ENCODE measurements at regions not wholly inside any gene's neighbourhood (a gene's known extent, or its start where the extent isn't known, plus 50 kb on each side); places are given as distances from the start of the nearest gene placed in this dataset.

GRCh38 chr2:239876271-239876947 lies 148.7 kb downstream of the NDUFA10 start:
- H3K4me3 ChIP-seq (replicated peaks; ENCODE audit: insufficient read depth, low read length), result no peak overlapping the region
- no peak overlapping the region for H3K27ac ChIP-seq (replicated peaks)
- no peaks in the 10 kb centered on the region for H3K27me3 ChIP-seq (ENCODE audit: insufficient read depth, poor library complexity, severe bottlenecking)
- no peak for DNase-seq (ENCODE audit: low read depth in 1 of 2, low spot score in 1 of 2)
- TF ChIP-seq GABPA (IDR thresholded peaks at IDR 0.05; ENCODE audit: low read depth), result no peak
- no peak for TF ChIP-seq CTCF (IDR thresholded peaks at IDR 0.05; ENCODE audit: insufficient read depth, low read length)
- no peak for TF ChIP-seq POLR2AphosphoS5 (IDR thresholded peaks at IDR 0.05; ENCODE audit: low read depth)
- no peak for TF ChIP-seq SPI1 (IDR thresholded peaks at IDR 0.05; ENCODE audit: borderline replicate concordance, low read depth)
- TF ChIP-seq REST (IDR thresholded peaks at IDR 0.05; ENCODE audit: insufficient replicate concordance, low read depth), result no peak

- Histone ChIP-seq H3K27ac (replicated peaks) (no peak overlapping the region), H3K4me3 (replicated peaks; ENCODE audit: insufficient read depth, low read length) (no peak overlapping the region), H3K27me3 (ENCODE audit: insufficient read depth, poor library complexity, severe bottlenecking) (no peaks in the 10 kb centered on the region)
- no peak for TF ChIP-seq GABPA (IDR thresholded peaks at IDR 0.05; ENCODE audit: low read depth)
- no peak for TF ChIP-seq POLR2AphosphoS5 (IDR thresholded peaks at IDR 0.05; ENCODE audit: low read depth)
- no peak for TF ChIP-seq REST (IDR thresholded peaks at IDR 0.05; ENCODE audit: insufficient replicate concordance, low read depth)
- TF ChIP-seq CTCF (IDR thresholded peaks at IDR 0.05; ENCODE audit: insufficient read depth, low read length), result no peak
- TF ChIP-seq SPI1 (IDR thresholded peaks at IDR 0.05; ENCODE audit: borderline replicate concordance, low read depth), result no peak
- no peak for DNase-seq (ENCODE audit: low read depth in 1 of 2, low spot score in 1 of 2)
Observed at GRCh38 chr2:239874636-239875356, 150.3 kb downstream of the NDUFA10 start.

GRCh38 chr2:239873656-239874635 lies 151.2 kb downstream of the NDUFA10 start:
- DNase-seq (ENCODE audit: low read depth in 1 of 2, low spot score in 1 of 2), result no peak
- Histone ChIP-seq H3K27me3 (ENCODE audit: insufficient read depth, poor library complexity, severe bottlenecking) (no peaks in the 10 kb centered on the region), H3K4me3 (replicated peaks; ENCODE audit: insufficient read depth, low read length) (no peak overlapping the region), H3K27ac (replicated peaks) (no peak overlapping the region)
- TF ChIP-seq GABPA (IDR thresholded peaks at IDR 0.05; ENCODE audit: low read depth) (no peak), SPI1 (IDR thresholded peaks at IDR 0.05; ENCODE audit: borderline replicate concordance, low read depth) (no peak), REST (IDR thresholded peaks at IDR 0.05; ENCODE audit: insufficient replicate concordance, low read depth) (no peak), CTCF (IDR thresholded peaks at IDR 0.05; ENCODE audit: insufficient read depth, low read length) (no peak), POLR2AphosphoS5 (IDR thresholded peaks at IDR 0.05; ENCODE audit: low read depth) (no peak)
